ENCODE measurements at regions not wholly inside any gene's neighbourhood (a gene's known extent, or its start where the extent isn't known, plus 50 kb on each side); places are given as distances from the start of the nearest gene placed in this dataset.
"Not testable (repeated sequence)": the region's sequence is repeated elsewhere in the genome, so short reads cannot be mapped to it uniquely, and the experiment has no call there.

GRCh38 chr2:57330447-57330846, 716.2 kb upstream of the VRK2 start:
- DNase-seq (ENCODE audit: low spot score): no peak

DNA sequence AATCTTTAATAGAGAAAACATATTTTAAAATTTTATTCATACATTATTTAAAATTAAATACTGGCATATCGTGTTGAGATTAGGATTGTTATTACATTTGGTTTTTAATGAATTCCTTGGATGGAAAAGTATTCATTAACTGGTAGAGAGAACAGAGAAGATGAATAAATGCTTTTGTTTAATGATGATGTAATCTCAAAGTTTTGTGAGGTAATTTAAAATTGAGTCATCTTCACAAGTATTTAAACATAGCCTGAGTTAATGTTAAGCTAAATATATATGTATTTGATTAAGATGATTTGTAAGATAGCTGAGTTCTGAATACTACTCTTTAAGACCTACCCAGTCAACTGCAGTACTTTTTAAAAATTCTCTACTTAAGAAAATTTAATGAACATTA, 713.4 kb upstream of the VRK2 start:
- DNase-seq (ENCODE audit: low spot score): no peak

- DNase-seq (ENCODE audit: low spot score): no peak
Measured at GRCh38 chr2:57343391-57344006, 703.1 kb upstream of the VRK2 start.

DNA sequence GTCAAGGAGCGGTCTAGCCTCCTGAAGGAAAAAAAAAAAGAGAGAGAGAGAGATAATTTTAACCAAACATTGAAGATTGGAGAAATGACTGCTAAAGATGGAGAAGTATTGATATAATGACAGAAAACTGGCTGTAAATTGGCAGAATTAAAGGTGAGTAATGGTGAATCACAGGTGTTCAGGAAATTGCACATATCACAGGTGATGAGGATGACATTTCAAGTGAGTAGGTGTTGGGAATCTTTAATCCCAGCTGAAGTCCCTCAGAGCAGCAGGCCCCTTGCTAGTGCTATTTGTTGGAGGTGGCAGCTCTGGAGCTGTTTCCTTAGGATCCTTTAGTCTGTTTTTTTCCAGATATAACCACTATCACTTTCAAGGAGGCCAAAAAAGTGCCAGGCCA, 678.4 kb upstream of the VRK2 start:
- no peak for DNase-seq (ENCODE audit: low spot score)

DNA sequence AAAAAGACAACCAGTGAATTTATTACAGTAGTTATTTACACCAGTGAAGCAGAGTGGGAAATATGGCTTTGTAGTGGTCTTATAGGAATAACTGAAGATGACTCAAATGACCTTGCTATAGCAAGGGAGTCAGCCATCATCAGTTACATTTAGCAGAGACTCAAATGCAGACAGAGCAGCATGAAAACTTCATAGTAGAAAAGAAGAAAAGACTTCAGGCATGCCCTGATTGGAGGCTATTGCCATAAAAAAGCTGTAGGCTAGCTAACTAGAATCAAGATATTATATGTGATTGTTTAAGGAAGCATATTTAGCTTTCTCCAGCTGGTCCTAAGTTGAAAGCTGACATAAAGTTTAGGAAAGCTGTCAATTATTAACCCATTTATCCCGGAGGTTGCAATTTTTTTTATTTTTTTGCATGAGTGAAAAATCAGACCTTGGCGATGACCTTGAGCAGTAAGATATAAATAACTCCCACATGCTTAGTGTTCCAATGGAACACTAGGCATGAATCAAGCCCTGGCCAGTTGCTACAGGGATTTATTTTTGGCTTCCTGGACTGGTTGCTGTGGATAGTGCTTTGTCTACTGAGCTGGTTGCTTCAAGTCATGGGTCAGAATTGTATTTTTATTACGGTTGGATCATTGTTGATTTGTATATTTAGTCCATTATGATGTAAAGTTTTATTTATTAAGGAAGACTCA, 675.6 kb upstream of the VRK2 start:
- no peak for DNase-seq (ENCODE audit: low spot score)

- no peak for DNase-seq (ENCODE audit: low spot score)
Measured at GRCh38 chr2:57372237-57372984, 674.2 kb upstream of the VRK2 start.

DNA sequence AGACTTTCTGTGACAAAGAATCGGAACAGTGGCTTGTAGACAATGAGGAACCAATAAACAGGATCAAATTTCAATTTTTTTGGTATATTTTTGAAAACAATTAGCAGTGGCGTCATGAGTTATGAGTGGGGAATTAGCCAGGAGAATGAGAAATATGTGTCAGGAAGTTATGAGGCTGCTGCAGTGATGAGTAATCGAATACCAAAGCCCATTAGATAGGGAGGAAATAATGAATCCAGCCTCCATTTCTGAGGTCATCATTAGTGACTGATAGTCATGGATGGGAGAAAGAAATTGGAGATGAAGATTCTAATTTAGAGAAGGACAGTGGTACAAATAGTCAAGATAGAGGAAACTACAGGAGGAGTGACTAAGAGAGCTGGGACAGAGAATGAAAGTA, 673.1 kb upstream of the VRK2 start:
- DNase-seq (ENCODE audit: low spot score): no peak

DNA sequence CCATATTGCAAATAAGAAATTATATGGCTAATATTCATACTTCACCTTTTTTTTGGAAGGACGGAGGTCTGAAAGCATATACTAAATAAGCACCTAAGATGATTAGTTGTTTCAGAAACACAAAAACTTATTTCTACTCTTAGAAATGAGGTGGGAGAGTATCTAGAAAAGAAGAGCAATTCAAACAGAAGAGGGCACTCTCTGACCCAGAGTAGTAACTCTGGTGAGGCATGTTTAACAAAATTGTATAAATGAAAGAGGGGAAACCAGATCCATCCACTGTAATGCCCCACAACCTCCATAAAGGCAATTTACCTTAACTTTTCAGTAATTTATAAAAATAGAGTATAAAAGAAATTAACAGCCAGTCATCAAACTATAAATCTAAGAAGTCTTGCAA, 669.6 kb upstream of the VRK2 start:
- DNase-seq (ENCODE audit: low spot score): no peak

DNA sequence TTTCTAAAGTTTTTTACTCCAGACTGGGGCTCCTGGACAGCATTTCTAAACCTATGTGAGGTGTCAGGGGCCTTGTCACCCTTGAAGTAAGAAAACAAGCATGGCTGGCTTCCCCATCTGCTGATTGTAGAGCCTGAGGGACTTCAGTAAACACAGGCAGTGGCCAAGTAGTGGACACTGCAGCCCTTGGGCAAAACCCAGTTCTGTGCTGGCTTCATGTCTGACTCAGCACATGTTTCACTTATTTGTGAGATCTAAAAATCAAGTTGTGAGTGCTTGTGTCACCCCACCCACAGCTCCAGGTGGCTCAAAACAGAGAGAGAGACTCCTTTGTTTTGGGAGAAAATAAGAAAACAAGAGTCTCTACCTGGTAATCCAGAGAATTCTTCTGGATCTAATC, 660.3 kb upstream of the VRK2 start:
- DNase-seq (ENCODE audit: low spot score): no peak

GRCh38 chr2:57396355-57397098, 650.1 kb upstream of the VRK2 start:
- DNase-seq (ENCODE audit: low spot score): no peak

- no peak for DNase-seq (ENCODE audit: low spot score)
Measured at GRCh38 chr2:57397550-57398360, 648.9 kb upstream of the VRK2 start.

DNA sequence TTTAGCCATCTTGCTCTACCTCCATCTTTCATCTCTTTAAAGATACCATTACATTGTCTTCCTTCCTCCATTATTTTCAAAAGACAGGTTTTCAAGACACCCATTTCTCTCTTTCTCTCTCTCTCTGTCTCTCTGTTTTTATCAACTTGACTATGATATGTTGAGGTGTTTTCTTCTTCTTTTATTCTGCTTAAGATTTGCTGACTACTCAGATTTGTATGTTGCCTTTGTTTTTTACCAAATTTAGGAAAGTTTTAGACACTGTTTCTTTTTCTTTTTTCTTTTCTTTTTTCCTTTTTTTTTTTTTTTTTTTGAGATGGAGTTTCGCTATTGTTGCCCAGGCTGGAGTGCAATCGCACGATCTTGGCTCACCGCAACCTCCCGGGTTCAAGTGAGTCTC, 647.5 kb upstream of the VRK2 start:
- DNase-seq (ENCODE audit: low spot score): no peak

DNA sequence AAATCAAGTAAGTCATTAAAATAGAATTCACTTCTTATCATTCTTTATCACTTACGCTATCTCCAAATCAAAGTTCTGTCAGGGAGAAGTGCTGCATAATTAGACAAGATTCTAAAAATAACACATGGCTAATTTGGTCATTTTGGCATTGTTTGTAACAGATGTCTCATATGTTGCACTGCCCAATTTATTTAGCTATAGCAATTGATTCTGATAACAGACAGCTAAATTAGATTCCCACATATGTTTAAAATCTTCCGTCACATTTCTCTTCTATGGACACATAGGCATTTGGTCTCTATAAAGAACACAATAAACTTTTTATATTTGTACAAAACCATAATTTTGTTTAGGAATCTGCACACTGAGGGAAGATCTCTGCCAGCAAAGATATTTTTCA, 644.5 kb upstream of the VRK2 start:
- DNase-seq (ENCODE audit: low spot score): no peak

DNA sequence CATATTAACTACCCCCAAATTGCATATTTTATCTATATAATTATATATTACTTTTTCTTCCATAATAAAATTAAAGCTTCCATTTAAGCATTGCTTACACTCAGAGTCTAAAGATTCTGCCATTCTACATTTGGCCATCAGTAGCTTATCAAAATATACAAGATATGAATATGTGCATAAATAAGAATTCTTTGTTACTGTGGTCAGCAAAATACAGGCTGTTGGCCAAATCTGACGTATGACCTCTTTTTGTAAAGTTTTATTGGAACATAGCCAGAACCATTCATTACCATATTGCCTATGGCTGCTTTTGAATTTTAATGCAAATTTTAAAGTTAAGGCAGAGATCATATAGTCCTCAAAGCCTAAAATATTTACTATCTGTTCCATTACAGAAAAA, 643.9 kb upstream of the VRK2 start:
- no peak for DNase-seq (ENCODE audit: low spot score)

GRCh38 chr2:57407772-57408201, 638.8 kb upstream of the VRK2 start:
- no peak for DNase-seq (ENCODE audit: low spot score)

GRCh38 chr2:57408587-57408986, 638.0 kb upstream of the VRK2 start:
- no peak for DNase-seq (ENCODE audit: low spot score)

DNA sequence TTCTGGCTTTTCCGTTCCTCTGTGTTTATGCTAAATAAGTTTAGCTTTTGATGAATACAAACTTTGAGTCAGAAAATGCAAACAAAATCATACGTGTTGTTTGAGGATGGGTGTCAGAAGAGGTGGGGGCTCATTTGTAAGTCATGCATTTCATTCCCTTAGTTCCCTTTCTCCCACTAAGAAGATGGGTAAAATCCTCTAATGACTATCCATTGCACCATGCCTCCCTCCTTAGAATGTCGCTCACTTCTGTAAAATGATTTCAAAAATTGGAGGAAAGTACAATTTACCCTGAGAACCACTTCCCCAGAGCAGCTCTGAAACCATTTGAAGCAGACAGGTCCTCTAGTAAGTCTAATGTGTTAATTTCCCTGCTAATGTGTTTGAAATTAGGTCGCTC, 629.6 kb upstream of the VRK2 start:
- DNase-seq (ENCODE audit: low spot score): no peak

DNA sequence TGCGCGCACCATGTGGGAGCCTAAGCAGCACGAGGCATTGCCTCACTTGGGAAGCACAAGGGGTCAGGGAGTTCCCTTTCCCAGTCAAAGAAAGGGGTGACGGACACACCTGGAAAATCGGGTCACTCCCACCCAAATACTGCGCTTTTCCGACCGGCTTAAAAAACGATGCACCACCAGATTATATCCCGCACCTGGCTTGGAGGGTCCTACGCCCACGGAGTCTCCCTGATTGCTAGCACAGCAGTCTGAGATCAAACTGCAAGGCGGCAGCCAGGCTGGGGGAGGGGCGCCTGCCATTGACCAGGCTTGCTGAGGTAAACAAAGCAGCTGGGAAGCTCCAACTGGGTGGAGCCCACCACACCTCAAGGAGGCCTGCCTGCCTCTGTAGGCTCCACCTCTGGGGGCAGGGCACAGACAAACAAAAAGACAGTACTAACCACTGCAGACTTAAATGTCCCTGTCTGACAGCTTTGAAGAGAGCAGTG, 627.7 kb upstream of the VRK2 start:
- DNase-seq (ENCODE audit: low spot score): not testable (repeated sequence)

GRCh38 chr2:57429831-57430230, 616.8 kb upstream of the VRK2 start:
- no peak for DNase-seq (ENCODE audit: low spot score)

- no peak for DNase-seq (ENCODE audit: low spot score)
Measured at GRCh38 chr2:57432528-57432927, 614.1 kb upstream of the VRK2 start.

DNA sequence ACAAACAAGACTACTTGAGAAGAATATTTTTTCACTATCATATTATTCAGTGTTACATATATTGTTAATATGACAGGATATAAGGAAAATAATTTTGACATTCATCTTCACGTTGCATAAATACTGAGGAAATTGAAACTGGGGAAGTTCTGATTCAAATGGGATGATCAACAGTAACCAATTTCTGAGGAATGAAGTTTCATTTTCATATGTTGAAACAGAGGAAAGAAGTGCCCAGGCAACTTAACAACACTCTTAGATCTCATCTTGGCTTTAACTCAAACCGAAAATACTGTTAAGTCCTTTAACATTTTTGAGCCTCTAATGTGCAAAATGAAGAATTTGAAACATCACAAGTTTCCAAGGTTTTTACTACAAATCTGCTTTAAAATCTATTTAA, 612.2 kb upstream of the VRK2 start:
- DNase-seq (ENCODE audit: low spot score): no peak

DNA sequence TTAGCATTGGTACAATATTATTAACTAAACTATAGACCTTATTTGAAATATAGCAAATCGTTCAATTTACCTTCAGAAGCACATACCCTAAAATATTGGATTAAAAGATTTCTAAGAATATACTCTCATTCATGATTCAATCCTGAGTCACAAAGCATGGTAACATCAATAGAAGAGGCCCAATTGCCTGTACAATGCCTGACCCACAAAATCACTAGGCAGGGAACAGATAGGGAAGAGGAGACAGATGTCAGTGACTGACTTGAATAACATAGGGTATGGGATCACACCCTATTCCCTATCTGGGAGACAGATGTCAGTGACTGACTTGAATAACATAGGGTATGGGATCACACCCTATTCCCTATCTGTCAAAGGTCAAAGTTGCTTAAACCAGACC, 611.6 kb upstream of the VRK2 start:
- no peak for DNase-seq (ENCODE audit: low spot score)

Data from hematopoietic multipotent progenitor cell treated with erythropoietin and hydrocortisone succinate and interleukin-3 and kit ligand, for 15 days (in vitro differentiated cells).